ENCODE measurements at regions not wholly inside any gene's neighbourhood (a gene's known extent, or its start where the extent isn't known, plus 50 kb on each side); places are given as distances from the start of the nearest gene placed in this dataset.

- no peak for DNase-seq (ENCODE audit: low read depth)
- TF ChIP-seq CTCF (conservative IDR thresholded peaks at IDR 0.05; ENCODE audit: low read depth, low read length): no peak
- no peak overlapping the region for H3K4me3 ChIP-seq (ENCODE audit: low read length)
Observed at GRCh38 chr14:25759256-25759655, 709.3 kb upstream of the STXBP6 start.

DNA sequence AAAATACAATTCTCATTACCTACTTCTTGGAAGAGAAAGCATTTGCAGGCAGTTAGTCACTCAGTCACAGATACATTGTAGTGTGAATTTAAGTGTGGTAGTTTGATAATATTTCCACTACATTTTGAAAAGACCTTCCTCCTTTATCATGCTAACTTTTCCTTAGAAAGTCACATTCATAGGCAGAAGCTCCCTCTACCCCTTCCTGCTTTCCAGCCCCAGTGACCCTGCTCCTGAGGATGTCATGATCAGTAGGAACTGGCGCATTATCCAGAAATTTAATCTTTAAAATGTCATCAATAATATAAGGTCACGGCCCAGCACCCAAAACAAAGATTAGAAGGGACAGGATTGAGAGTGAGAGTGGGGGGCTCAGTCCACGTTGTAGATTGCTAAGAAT lies 707.4 kb upstream of the STXBP6 start:
- no peak overlapping the region for H3K4me3 ChIP-seq (ENCODE audit: low read length)
- TF ChIP-seq CTCF (conservative IDR thresholded peaks at IDR 0.05; ENCODE audit: low read depth, low read length): no peak

GRCh38 chr14:25756876-25757275 lies 706.9 kb upstream of the STXBP6 start:
- DNase-seq (ENCODE audit: low read depth): no peak
- TF ChIP-seq CTCF (conservative IDR thresholded peaks at IDR 0.05; ENCODE audit: low read depth, low read length): no peak
- no peak overlapping the region for H3K4me3 ChIP-seq (ENCODE audit: low read length)

More for the DNA sequence above, 707.4 kb upstream of the STXBP6 start:
- no peak for DNase-seq (ENCODE audit: low read depth)

- no peak overlapping the region for H3K4me3 ChIP-seq (ENCODE audit: low read length)
- no peak for TF ChIP-seq CTCF (conservative IDR thresholded peaks at IDR 0.05; ENCODE audit: low read depth, low read length)
- no peak for DNase-seq (ENCODE audit: low read depth)
Observed at GRCh38 chr14:25753130-25753529, 703.2 kb upstream of the STXBP6 start.

- no peak for TF ChIP-seq CTCF (conservative IDR thresholded peaks at IDR 0.05; ENCODE audit: low read depth, low read length)
- no peak overlapping the region for H3K4me3 ChIP-seq (ENCODE audit: low read length)
- DNase-seq (ENCODE audit: low read depth): no peak
Observed at GRCh38 chr14:25750436-25750835, 700.5 kb upstream of the STXBP6 start.

All from retinal pigment epithelial cell (primary cell).